CD4-positive, CD25-positive, alpha-beta regulatory T cell (primary cell): ENCODE measurements at regions not wholly inside any gene's neighbourhood (a gene's known extent, or its start where the extent isn't known, plus 50 kb on each side); places are given as distances from the start of the nearest gene placed in this dataset.
A peak's percentile ranks its signal among the peaks of the same experiment; 100 is the strongest.
"Not testable (repeated sequence)": the region's sequence is repeated elsewhere in the genome, so short reads cannot be mapped to it uniquely, and the experiment has no call there.

ENCODE experiments used
- ATAC-seq, 2 donors: fragments of 150-1000 bp; cut with Tn5 transposase; one replicate each; pipeline ENCODE4 v1.10.0; 2021; ENCODE audit warnings: low read depth in 2 of 2, moderate number of reproducible peaks in 2 of 2, moderate library complexity in 1 of 2
- DNase-seq, 3 donors: peaks; one replicate each; pipeline versions ENCODE4 v3.0.0 to v3.0.0-alpha.2; 2012 to 2022; ENCODE audit warnings: mixed read lengths in 1 of 3
- H3K27ac ChIP-seq: one replicate; pipeline ENCODE4 v1.7.0; 2013; ENCODE audit warnings: mild to moderate bottlenecking, low read length; ENCODE audit not compliant: insufficient read depth, poor library complexity, severe bottlenecking
- H3K27me3 ChIP-seq: one replicate; pipeline ENCODE4 v1.7.0; 2013; ENCODE audit warnings: low read length; ENCODE audit not compliant: control insufficient read depth, insufficient read depth
- H3K36me3 ChIP-seq: one replicate; pipeline ENCODE4 v1.7.0; 2013; ENCODE audit warnings: mild to moderate bottlenecking, low read length, moderate library complexity; ENCODE audit not compliant: control insufficient read depth, insufficient read depth
- H3K4me1 ChIP-seq: 2 replicates; pipeline ENCODE4 v1.7.0; 2013; ENCODE audit warnings: mild to moderate bottlenecking, low read length; ENCODE audit not compliant: insufficient read depth, control insufficient read depth, poor library complexity, severe bottlenecking
- H3K4me3 ChIP-seq: one replicate; pipeline ENCODE4 v1.7.0; 2013; ENCODE audit warnings: low read depth, mild to moderate bottlenecking, low read length, moderate library complexity
- H3K9me3 ChIP-seq, 2 experiments: 1 replicate in 1 of 2; 2 replicates in 1 of 2; pipeline ENCODE4 v1.7.0; 2013; ENCODE audit warnings: low read length in 2 of 2, mild to moderate bottlenecking in 1 of 2, moderate library complexity in 1 of 2; ENCODE audit not compliant: control insufficient read depth in 2 of 2
- H3K27ac Mint-ChIP-seq, 3 donors: one replicate each; pipeline ENCODE4 v1.8.0; 2020 to 2022; ENCODE audit warnings: mild to moderate bottlenecking in 3 of 3, mixed read lengths in 3 of 3, moderate library complexity in 2 of 3
- H3K27me3 Mint-ChIP-seq: one replicate; pipeline ENCODE4 v1.8.0; 2022; ENCODE audit warnings: mild to moderate bottlenecking, mixed read lengths
- H3K36me3 Mint-ChIP-seq: one replicate; pipeline ENCODE4 v1.8.0; 2020; ENCODE audit warnings: mixed read lengths
- H3K4me1 Mint-ChIP-seq, 4 donors: one replicate each; pipeline ENCODE4 v1.8.0; 2020 to 2022; ENCODE audit warnings: mixed read lengths in 4 of 4, mild to moderate bottlenecking in 1 of 4
- H3K4me3 Mint-ChIP-seq, 4 donors: one replicate each; pipeline ENCODE4 v1.8.0; 2020 to 2022; ENCODE audit warnings: mild to moderate bottlenecking in 4 of 4, mixed read lengths in 4 of 4, moderate library complexity in 3 of 4
- H3K9me3 Mint-ChIP-seq, 7 donors: one replicate each; pipeline ENCODE4 v1.8.0; 2020 to 2022; ENCODE audit warnings: mixed read lengths in 7 of 7, mild to moderate bottlenecking in 3 of 7, moderate library complexity in 2 of 7

- Mint-ChIP-seq H3K36me3 (no peaks in the 10 kb centered on the region), H3K27ac (no peak overlapping the region), H3K9me3 (peaks cover 0 to 12% (median 4%) of the 10 kb centered on the region in 7 donors), H3K27me3 (no peaks in the 10 kb centered on the region), H3K4me3 (no peak overlapping the region), H3K4me1 (no peaks in the 10 kb centered on the region)
- Histone ChIP-seq H3K9me3 (no peaks in the 10 kb centered on the region), H3K4me3 (no peak overlapping the region), H3K4me1 (no peaks in the 10 kb centered on the region), H3K36me3 (no peaks in the 10 kb centered on the region), H3K27me3 (no peaks in the 10 kb centered on the region), H3K27ac (no peak overlapping the region)
- ATAC-seq (no peak), DNase-seq (no peak)
Observed at GRCh38 chr7:113519472-113519871, 399.3 kb downstream of the PPP1R3A start.

- Histone ChIP-seq H3K9me3 (no peaks in the 10 kb centered on the region), H3K4me3 (no peak overlapping the region), H3K36me3 (no peaks in the 10 kb centered on the region), H3K27me3 (no peaks in the 10 kb centered on the region), H3K27ac (no peak overlapping the region), H3K4me1 (no peaks in the 10 kb centered on the region)
- Mint-ChIP-seq H3K4me1 (no peaks in the 10 kb centered on the region), H3K9me3 (peaks cover 2 to 10% (median 4%) of the 10 kb centered on the region in 7 donors), H3K27ac (no peak overlapping the region), H3K27me3 (no peaks in the 10 kb centered on the region), H3K36me3 (no peaks in the 10 kb centered on the region), H3K4me3 (no peak overlapping the region)
- no peak for DNase-seq
- no peak for ATAC-seq
Observed at GRCh38 chr7:113504691-113505090, 386.3 kb upstream of the SMIM30 start.

GRCh38 chr7:113504142-113504541 lies 385.8 kb upstream of the SMIM30 start:
- Histone ChIP-seq H3K27ac (no peak overlapping the region), H3K4me3 (no peak overlapping the region), H3K9me3 (no peaks in the 10 kb centered on the region), H3K4me1 (no peaks in the 10 kb centered on the region), H3K36me3 (no peaks in the 10 kb centered on the region), H3K27me3 (no peaks in the 10 kb centered on the region)
- no peak overlapping the region for H3K27ac Mint-ChIP-seq
- DNase-seq (no peak), ATAC-seq (no peak)
- no peak overlapping the region for H3K4me3 Mint-ChIP-seq
- no peaks in the 10 kb centered on the region for H3K27me3 Mint-ChIP-seq
- peaks cover 2 to 10% (median 4%) of the 10 kb centered on the region in 7 donors for H3K9me3 Mint-ChIP-seq
- H3K4me1 Mint-ChIP-seq, result no peaks in the 10 kb centered on the region
- H3K36me3 Mint-ChIP-seq, result no peaks in the 10 kb centered on the region

- not testable (repeated sequence) for DNase-seq, ATAC-seq, H3K9me3 ChIP-seq, H3K36me3 Mint-ChIP-seq, H3K36me3 ChIP-seq, H3K27me3 Mint-ChIP-seq, H3K27ac Mint-ChIP-seq, H3K27ac ChIP-seq, H3K4me3 Mint-ChIP-seq, H3K4me1 Mint-ChIP-seq, H3K4me3 ChIP-seq, H3K27me3 ChIP-seq, H3K9me3 Mint-ChIP-seq, H3K4me1 ChIP-seq
Observed at GRCh38 chr7:113496586-113496985, 378.2 kb upstream of the SMIM30 start.

GRCh38 chr7:113494797-113495566 lies 376.6 kb upstream of the SMIM30 start:
- H3K9me3 ChIP-seq, H3K27me3 ChIP-seq, H3K4me1 Mint-ChIP-seq, H3K27ac ChIP-seq, DNase-seq, H3K36me3 ChIP-seq, H3K27me3 Mint-ChIP-seq, H3K36me3 Mint-ChIP-seq, H3K4me3 ChIP-seq, H3K9me3 Mint-ChIP-seq, ATAC-seq, H3K4me3 Mint-ChIP-seq, H3K27ac Mint-ChIP-seq, H3K4me1 ChIP-seq: not testable (repeated sequence)

- no peak for ATAC-seq
- no peak overlapping the region for H3K27ac ChIP-seq
- Mint-ChIP-seq H3K4me3 (no peak overlapping the region), H3K9me3 (peaks cover 0 to 7% (median 2%) of the 10 kb centered on the region in 7 donors), H3K4me1 (no peaks in the 10 kb centered on the region), H3K36me3 (no peaks in the 10 kb centered on the region), H3K27me3 (no peaks in the 10 kb centered on the region), H3K27ac (no peak overlapping the region)
- DNase-seq, result no peak
- H3K4me1 ChIP-seq, result no peaks in the 10 kb centered on the region
- H3K36me3 ChIP-seq, result no peaks in the 10 kb centered on the region
- no peaks in the 10 kb centered on the region for H3K27me3 ChIP-seq
- H3K9me3 ChIP-seq, result no peaks in the 10 kb centered on the region
- H3K4me3 ChIP-seq, result no peak overlapping the region
Observed at GRCh38 chr7:113491305-113491704, 373.0 kb upstream of the SMIM30 start.

GRCh38 chr7:113487925-113488731 lies 369.8 kb upstream of the SMIM30 start:
- H3K36me3 Mint-ChIP-seq, result no peaks in the 10 kb centered on the region
- no peaks in the 10 kb centered on the region for H3K9me3 ChIP-seq
- H3K27me3 Mint-ChIP-seq, result no peaks in the 10 kb centered on the region
- ATAC-seq (peak in 1 of 2 donors; percentile 16), DNase-seq (no peak)
- no peaks in the 10 kb centered on the region for H3K27me3 ChIP-seq
- no peak overlapping the region for H3K4me3 ChIP-seq
- H3K4me1 ChIP-seq, result no peaks in the 10 kb centered on the region
- no peaks in the 10 kb centered on the region for H3K4me1 Mint-ChIP-seq
- H3K27ac Mint-ChIP-seq, result no peak overlapping the region
- H3K27ac ChIP-seq, result no peak overlapping the region
- no peaks in the 10 kb centered on the region for H3K36me3 ChIP-seq
- peaks cover 1 to 12% (median 7%) of the 10 kb centered on the region in 7 donors for H3K9me3 Mint-ChIP-seq
- H3K4me3 Mint-ChIP-seq, result no peak overlapping the region

GRCh38 chr7:113486548-113486947 lies 368.2 kb upstream of the SMIM30 start:
- no peak for ATAC-seq

More at GRCh38 chr7:113486548-113486947, 368.2 kb upstream of the SMIM30 start:
- H3K4me3 ChIP-seq, result no peak overlapping the region
- H3K9me3 ChIP-seq, result no peaks in the 10 kb centered on the region
- no peaks in the 10 kb centered on the region for H3K4me1 ChIP-seq
- Mint-ChIP-seq H3K36me3 (no peaks in the 10 kb centered on the region), H3K4me1 (no peaks in the 10 kb centered on the region), H3K27ac (no peak overlapping the region), H3K27me3 (no peaks in the 10 kb centered on the region), H3K9me3 (peaks cover 1 to 15% (median 7%) of the 10 kb centered on the region in 7 donors), H3K4me3 (no peak overlapping the region)
- no peaks in the 10 kb centered on the region for H3K36me3 ChIP-seq
- DNase-seq, result no peak
- H3K27ac ChIP-seq, result no peak overlapping the region
- H3K27me3 ChIP-seq, result no peaks in the 10 kb centered on the region
